Neural crest cell (in vitro differentiated cells): ENCODE measurements at regions not wholly inside any gene's neighbourhood (a gene's known extent, or its start where the extent isn't known, plus 50 kb on each side); places are given as distances from the start of the nearest gene placed in this dataset.

Experiments used
- DNase-seq: peaks from one replicate; pipeline ENCODE4 v3.0.0; 2021; ENCODE audit warnings: low read depth, mixed read lengths, low spot score
- H3K27ac Mint-ChIP-seq: one replicate; pipeline ENCODE4 v1.8.0; 2021; ENCODE audit warnings: mild to moderate bottlenecking, mixed read lengths; ENCODE audit not compliant: unreplicated experiment
- H3K27me3 Mint-ChIP-seq: 2 replicates; pipeline ENCODE4 v1.8.0; 2021; ENCODE audit warnings: low read depth, mild to moderate bottlenecking, mixed read lengths
- H3K36me3 Mint-ChIP-seq: 2 replicates; pipeline ENCODE4 v1.8.0; 2021; ENCODE audit warnings: low read depth, mild to moderate bottlenecking, mixed read lengths
- H3K4me1 Mint-ChIP-seq: 2 replicates; pipeline ENCODE4 v1.8.0; 2021; ENCODE audit warnings: mixed read lengths
- H3K4me3 Mint-ChIP-seq: one replicate; pipeline ENCODE4 v1.8.0; 2021; ENCODE audit warnings: mild to moderate bottlenecking, mixed read lengths
- H3K9me3 Mint-ChIP-seq: 2 replicates; pipeline ENCODE4 v1.8.0; 2021; ENCODE audit warnings: mixed read lengths
- TF ChIP-seq, protein P1 (sequence below): fragments of 200-600 bp; sonication (generic); conservative IDR thresholded peaks from 2 replicates; pipeline ENCODE4 v1.5.0; 2021; ENCODE audit warnings: antibody characterized with exemption, mild to moderate bottlenecking

DNA sequence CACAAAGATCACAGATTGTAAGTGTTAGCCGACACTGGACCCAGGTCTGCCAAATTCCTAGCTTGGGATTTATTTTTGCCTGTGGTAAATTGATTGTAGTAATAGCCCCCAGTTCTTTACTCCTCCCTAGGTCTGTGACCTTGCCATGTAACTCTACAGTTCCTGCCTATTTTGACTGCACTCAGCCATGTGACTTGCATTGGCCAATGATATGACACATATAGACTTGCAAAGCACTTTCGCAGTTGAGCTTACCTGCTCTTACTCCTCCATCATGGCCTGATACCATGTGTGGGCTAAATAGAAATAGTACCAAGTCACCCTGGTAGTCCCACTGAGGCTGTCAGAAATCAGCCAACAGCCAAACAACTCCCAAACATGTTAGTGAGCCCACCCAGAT, 240.3 kb downstream of the DUSP6 start:
- Mint-ChIP-seq H3K36me3 (peaks cover 2% of the 10 kb centered on the region), H3K27me3 (no peaks in the 10 kb centered on the region), H3K4me1 (no peaks in the 10 kb centered on the region), H3K27ac (no peak overlapping the region), H3K4me3 (no peak overlapping the region), H3K9me3 (no peaks in the 10 kb centered on the region)
- DNase-seq: no peak
- TF ChIP-seq, protein P1, sequence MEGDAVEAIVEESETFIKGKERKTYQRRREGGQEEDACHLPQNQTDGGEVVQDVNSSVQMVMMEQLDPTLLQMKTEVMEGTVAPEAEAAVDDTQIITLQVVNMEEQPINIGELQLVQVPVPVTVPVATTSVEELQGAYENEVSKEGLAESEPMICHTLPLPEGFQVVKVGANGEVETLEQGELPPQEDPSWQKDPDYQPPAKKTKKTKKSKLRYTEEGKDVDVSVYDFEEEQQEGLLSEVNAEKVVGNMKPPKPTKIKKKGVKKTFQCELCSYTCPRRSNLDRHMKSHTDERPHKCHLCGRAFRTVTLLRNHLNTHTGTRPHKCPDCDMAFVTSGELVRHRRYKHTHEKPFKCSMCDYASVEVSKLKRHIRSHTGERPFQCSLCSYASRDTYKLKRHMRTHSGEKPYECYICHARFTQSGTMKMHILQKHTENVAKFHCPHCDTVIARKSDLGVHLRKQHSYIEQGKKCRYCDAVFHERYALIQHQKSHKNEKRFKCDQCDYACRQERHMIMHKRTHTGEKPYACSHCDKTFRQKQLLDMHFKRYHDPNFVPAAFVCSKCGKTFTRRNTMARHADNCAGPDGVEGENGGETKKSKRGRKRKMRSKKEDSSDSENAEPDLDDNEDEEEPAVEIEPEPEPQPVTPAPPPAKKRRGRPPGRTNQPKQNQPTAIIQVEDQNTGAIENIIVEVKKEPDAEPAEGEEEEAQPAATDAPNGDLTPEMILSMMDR: no peak

DNA sequence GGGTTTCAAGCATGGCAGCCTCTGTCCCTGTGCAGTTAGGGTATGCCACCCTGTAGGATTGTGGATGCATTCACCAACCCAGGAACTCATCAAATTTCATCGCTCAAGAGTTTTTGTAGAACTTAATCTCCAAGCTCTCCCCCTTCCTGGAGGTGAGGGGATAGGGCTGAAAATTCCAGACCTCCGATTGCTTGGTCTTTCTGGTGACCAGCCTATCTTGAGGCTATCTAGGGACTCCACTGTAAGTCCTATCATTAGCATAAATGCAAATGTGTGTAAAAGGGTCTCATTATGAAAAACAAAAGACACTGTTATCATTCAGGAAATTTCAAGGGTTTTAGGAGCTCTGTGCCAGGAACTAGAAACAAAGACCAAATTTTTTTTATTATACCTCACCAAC, 244.0 kb downstream of the DUSP6 start:
- Mint-ChIP-seq H3K36me3 (no peaks in the 10 kb centered on the region), H3K4me3 (no peak overlapping the region), H3K4me1 (no peaks in the 10 kb centered on the region), H3K9me3 (no peaks in the 10 kb centered on the region), H3K27me3 (no peaks in the 10 kb centered on the region), H3K27ac (no peak overlapping the region)
- no peak for DNase-seq
- TF ChIP-seq, protein P1: no peak

- Mint-ChIP-seq H3K36me3 (no peaks in the 10 kb centered on the region), H3K27ac (no peak overlapping the region), H3K9me3 (no peaks in the 10 kb centered on the region), H3K4me3 (no peak overlapping the region), H3K27me3 (no peaks in the 10 kb centered on the region), H3K4me1 (peaks cover 3% of the 10 kb centered on the region)
- TF ChIP-seq, protein P1: no peak
- no peak for DNase-seq
Observed at GRCh38 chr12:89106950-89107349, 245.4 kb downstream of the DUSP6 start.

DNA sequence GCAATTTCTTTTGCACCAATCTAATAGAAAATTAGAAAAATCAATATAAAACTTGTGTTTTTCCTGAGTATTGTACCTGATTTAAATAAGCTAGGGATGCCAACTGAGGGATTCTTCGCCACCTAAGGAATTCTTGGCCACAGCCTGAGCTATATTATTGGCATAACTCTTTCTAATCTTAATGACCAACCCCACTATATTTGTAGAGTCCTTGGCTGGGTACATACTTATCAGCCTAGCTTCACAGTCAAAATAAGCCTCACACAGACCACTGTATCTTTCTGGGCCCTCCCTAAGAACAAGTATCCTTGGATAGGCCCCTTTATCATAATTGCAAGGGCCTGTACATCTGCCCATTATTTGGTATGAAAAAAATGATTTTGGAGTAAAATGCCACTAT, 247.1 kb downstream of the DUSP6 start:
- no peaks in the 10 kb centered on the region for H3K27me3 Mint-ChIP-seq
- DNase-seq: no peak
- no peaks in the 10 kb centered on the region for H3K9me3 Mint-ChIP-seq
- H3K4me1 Mint-ChIP-seq: peaks cover 19% of the 10 kb centered on the region
- TF ChIP-seq, protein P1: no peak
- H3K4me3 Mint-ChIP-seq: no peak overlapping the region
- no peak overlapping the region for H3K27ac Mint-ChIP-seq
- no peaks in the 10 kb centered on the region for H3K36me3 Mint-ChIP-seq

- Mint-ChIP-seq H3K4me3 (no peak overlapping the region), H3K27me3 (no peaks in the 10 kb centered on the region), H3K27ac (no peak overlapping the region), H3K9me3 (no peaks in the 10 kb centered on the region), H3K36me3 (no peaks in the 10 kb centered on the region), H3K4me1 (peaks cover 33% of the 10 kb centered on the region)
- DNase-seq: no peak
- TF ChIP-seq, protein P1: no peak
Observed at GRCh38 chr12:89103831-89104230, 248.5 kb downstream of the DUSP6 start.

DNA sequence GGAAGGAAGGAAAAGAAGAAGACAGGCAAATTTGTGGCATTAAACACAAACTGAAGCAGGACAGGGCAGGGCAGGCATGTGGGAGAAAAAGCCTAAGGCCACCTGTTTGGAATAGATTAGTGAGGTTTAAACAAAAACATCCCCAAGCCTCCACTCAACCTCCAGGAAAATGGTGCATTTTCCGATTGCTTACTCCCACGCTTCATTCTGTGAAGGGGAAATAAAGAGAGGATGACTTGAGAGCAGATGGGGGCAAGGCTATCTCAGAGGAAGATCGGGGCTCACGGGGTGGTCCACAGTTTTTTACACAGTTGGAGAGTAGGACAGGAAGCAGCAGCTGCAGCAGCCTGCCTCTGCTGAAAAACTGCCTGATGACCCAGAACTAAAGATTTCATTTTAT, 250.9 kb downstream of the DUSP6 start:
- no peak for DNase-seq
- no peaks in the 10 kb centered on the region for H3K27me3 Mint-ChIP-seq
- H3K27ac Mint-ChIP-seq: no peak overlapping the region
- no peak overlapping the region for H3K4me3 Mint-ChIP-seq
- no peaks in the 10 kb centered on the region for H3K9me3 Mint-ChIP-seq
- H3K36me3 Mint-ChIP-seq: no peaks in the 10 kb centered on the region
- peaks cover 43% of the 10 kb centered on the region for H3K4me1 Mint-ChIP-seq
- TF ChIP-seq, protein P1: no peak
